Osteocyte (in vitro differentiated cells): ENCODE measurements at regions not wholly inside any gene's neighbourhood (a gene's known extent, or its start where the extent isn't known, plus 50 kb on each side); places are given as distances from the start of the nearest gene placed in this dataset.

Experiments
- DNase-seq: peaks from one replicate; pipeline ENCODE4 v3.0.0; 2021; ENCODE audit warnings: mixed read lengths; ENCODE audit not compliant: unreplicated experiment; ENCODE audit errors: extremely low spot score
- H3K27ac Mint-ChIP-seq: one replicate; pipeline ENCODE4 v1.8.0; 2021; ENCODE audit warnings: mild to moderate bottlenecking, mixed read lengths; ENCODE audit not compliant: unreplicated experiment
- H3K27me3 Mint-ChIP-seq: one replicate; pipeline ENCODE4 v1.8.0; 2021; ENCODE audit warnings: mixed read lengths; ENCODE audit not compliant: unreplicated experiment
- H3K36me3 Mint-ChIP-seq: one replicate; pipeline ENCODE4 v1.8.0; 2021; ENCODE audit warnings: mixed read lengths; ENCODE audit not compliant: unreplicated experiment
- H3K4me1 Mint-ChIP-seq: one replicate; pipeline ENCODE4 v1.8.0; 2021; ENCODE audit warnings: mixed read lengths; ENCODE audit not compliant: unreplicated experiment
- H3K4me3 Mint-ChIP-seq: one replicate; pipeline ENCODE4 v1.8.0; 2021; ENCODE audit warnings: mild to moderate bottlenecking, moderate library complexity, mixed read lengths; ENCODE audit not compliant: unreplicated experiment
- H3K9me3 Mint-ChIP-seq: one replicate; pipeline ENCODE4 v1.8.0; 2021; ENCODE audit warnings: mixed read lengths; ENCODE audit not compliant: unreplicated experiment
- TF ChIP-seq, protein P1 (sequence below): fragments of 200-600 bp; sonication (generic); IDR thresholded peaks from 2 replicates; pipeline ENCODE4 v1.5.0; 2021; ENCODE audit warnings: antibody characterized with exemption, mild to moderate bottlenecking, moderate library complexity

GRCh38 chr5:61816146-61816545, 484.1 kb downstream of the ZSWIM6 start:
- Mint-ChIP-seq H3K27ac (no peak overlapping the region), H3K36me3 (no peaks in the 10 kb centered on the region), H3K4me1 (peaks cover 5% of the 10 kb centered on the region), H3K4me3 (no peak overlapping the region), H3K9me3 (no peaks in the 10 kb centered on the region), H3K27me3 (peaks cover 32% of the 10 kb centered on the region)
- DNase-seq: no peak
- TF ChIP-seq, protein P1, sequence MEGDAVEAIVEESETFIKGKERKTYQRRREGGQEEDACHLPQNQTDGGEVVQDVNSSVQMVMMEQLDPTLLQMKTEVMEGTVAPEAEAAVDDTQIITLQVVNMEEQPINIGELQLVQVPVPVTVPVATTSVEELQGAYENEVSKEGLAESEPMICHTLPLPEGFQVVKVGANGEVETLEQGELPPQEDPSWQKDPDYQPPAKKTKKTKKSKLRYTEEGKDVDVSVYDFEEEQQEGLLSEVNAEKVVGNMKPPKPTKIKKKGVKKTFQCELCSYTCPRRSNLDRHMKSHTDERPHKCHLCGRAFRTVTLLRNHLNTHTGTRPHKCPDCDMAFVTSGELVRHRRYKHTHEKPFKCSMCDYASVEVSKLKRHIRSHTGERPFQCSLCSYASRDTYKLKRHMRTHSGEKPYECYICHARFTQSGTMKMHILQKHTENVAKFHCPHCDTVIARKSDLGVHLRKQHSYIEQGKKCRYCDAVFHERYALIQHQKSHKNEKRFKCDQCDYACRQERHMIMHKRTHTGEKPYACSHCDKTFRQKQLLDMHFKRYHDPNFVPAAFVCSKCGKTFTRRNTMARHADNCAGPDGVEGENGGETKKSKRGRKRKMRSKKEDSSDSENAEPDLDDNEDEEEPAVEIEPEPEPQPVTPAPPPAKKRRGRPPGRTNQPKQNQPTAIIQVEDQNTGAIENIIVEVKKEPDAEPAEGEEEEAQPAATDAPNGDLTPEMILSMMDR: no peak

GRCh38 chr5:61816585-61817450, 484.8 kb downstream of the ZSWIM6 start:
- no peak overlapping the region for H3K4me3 Mint-ChIP-seq
- peaks cover 5% of the 10 kb centered on the region for H3K4me1 Mint-ChIP-seq
- H3K27ac Mint-ChIP-seq: no peak overlapping the region
- no peaks in the 10 kb centered on the region for H3K9me3 Mint-ChIP-seq
- peaks cover 30% of the 10 kb centered on the region for H3K27me3 Mint-ChIP-seq
- TF ChIP-seq, protein P1: no peak
- no peaks in the 10 kb centered on the region for H3K36me3 Mint-ChIP-seq
- DNase-seq: no peak

DNA sequence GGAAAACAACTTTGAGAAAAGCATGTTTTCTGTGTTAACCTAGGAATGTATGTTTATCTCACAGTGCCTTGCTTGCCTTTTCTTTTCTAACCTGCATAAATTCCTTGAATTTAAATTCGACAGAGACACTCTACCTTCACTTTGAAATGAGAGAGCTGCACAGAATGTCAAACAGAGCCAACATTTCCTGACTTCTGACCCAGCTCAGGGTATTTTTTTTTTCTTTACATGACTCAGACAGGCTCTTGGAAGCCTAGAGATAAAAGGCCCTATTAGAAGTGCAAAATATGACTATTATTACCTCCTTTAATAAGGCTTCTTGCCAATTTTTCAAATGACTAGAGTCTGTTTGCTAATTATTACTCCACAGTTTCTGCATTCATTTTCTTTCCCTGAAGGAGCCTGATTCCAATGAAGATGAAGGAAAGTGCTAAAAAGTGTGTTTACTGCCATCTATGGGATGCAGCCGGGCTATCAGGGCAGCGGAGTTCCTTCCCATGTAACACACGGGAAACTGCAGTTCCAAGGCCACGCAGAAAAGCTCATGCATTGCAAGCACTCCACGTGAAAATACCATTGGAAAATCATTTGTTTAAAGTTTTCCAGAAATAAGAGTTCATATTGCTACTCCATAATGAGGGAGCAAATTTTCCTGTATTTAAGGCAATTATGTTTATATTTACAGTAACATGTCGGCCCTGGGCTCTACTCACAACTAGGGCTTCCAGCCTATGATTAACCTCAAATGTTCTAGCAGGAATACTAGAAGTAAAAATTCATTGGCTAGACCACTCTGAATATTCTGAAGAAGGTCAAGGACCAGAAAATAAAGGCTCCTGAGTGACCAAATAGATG, 485.6 kb downstream of the ZSWIM6 start:
- Mint-ChIP-seq H3K36me3 (no peaks in the 10 kb centered on the region), H3K27me3 (peaks cover 30% of the 10 kb centered on the region), H3K27ac (no peak overlapping the region), H3K4me3 (no peak overlapping the region), H3K9me3 (no peaks in the 10 kb centered on the region), H3K4me1 (peaks cover 5% of the 10 kb centered on the region)
- no peak for DNase-seq
- TF ChIP-seq, protein P1: peak; percentile 87

DNA sequence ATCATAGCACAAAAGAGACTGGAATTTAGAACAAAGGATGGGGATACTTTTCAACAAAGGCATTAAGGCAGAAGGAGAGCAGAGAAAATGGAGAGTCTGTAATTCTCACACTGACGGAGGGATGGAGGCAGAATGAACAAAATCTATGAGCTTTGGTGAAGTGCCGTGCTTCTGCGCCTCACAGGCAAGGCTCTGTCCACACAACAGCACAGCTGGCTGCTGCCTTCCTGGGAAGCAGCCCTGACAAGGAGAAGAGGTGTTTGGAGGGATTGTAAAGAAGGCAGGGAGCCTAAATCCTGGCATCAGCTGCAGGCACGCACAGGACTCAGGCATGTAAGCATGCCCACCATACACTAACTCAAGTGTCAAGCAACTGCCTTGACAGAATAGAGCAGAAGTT, 485.2 kb upstream of the KIF2A start:
- no peak overlapping the region for H3K27ac Mint-ChIP-seq
- no peaks in the 10 kb centered on the region for H3K9me3 Mint-ChIP-seq
- TF ChIP-seq, protein P1: no peak
- H3K36me3 Mint-ChIP-seq: no peaks in the 10 kb centered on the region
- no peak overlapping the region for H3K4me3 Mint-ChIP-seq
- H3K4me1 Mint-ChIP-seq: peaks cover 5% of the 10 kb centered on the region
- peaks cover 18% of the 10 kb centered on the region for H3K27me3 Mint-ChIP-seq
- DNase-seq: no peak

- TF ChIP-seq, protein P1: no peak
- no peaks in the 10 kb centered on the region for H3K36me3 Mint-ChIP-seq
- no peak overlapping the region for H3K27ac Mint-ChIP-seq
- H3K27me3 Mint-ChIP-seq: peaks cover 13% of the 10 kb centered on the region
- peaks cover 5% of the 10 kb centered on the region for H3K4me1 Mint-ChIP-seq
- no peak overlapping the region for H3K4me3 Mint-ChIP-seq
- H3K9me3 Mint-ChIP-seq: no peaks in the 10 kb centered on the region
- no peak for DNase-seq
Measured at GRCh38 chr5:61821561-61821960, 484.4 kb upstream of the KIF2A start.
